NCI-H2107 treated with DMSO at 0.1 percent for 48 hours (cell line): ENCODE measurements at regions not wholly inside any gene's neighbourhood (a gene's known extent, or its start where the extent isn't known, plus 50 kb on each side); places are given as distances from the start of the nearest gene placed in this dataset.
"Not testable (repeated sequence)": the region's sequence is repeated elsewhere in the genome, so short reads cannot be mapped to it uniquely, and the experiment has no call there.

Source experiments
- DNase-seq: peaks from one replicate; lab custom pipeline; 2025; ENCODE audit not compliant: unreplicated experiment; lab: John Stamatoyannopoulos, UW

DNA sequence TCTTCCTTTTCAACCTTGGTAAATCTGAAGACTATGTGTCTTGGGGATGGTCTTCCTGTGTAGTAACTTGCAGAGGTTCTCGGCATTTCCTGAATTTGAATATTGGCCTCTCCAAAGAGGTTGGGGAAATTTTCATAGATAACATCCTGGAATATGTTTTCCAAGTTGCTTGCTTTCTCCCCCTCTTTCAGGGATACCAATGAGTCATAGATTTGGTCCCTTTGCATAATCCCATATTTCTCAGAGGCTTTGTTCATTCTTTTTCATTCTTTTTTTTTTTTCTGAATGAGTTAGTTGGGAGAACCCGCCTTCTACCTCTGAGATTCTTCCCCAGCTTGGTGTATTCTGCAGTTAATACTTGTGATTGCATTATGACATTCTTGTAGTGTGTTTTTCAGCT, 549.2 kb upstream of the AMOT start:
- DNase-seq: no peak

DNA sequence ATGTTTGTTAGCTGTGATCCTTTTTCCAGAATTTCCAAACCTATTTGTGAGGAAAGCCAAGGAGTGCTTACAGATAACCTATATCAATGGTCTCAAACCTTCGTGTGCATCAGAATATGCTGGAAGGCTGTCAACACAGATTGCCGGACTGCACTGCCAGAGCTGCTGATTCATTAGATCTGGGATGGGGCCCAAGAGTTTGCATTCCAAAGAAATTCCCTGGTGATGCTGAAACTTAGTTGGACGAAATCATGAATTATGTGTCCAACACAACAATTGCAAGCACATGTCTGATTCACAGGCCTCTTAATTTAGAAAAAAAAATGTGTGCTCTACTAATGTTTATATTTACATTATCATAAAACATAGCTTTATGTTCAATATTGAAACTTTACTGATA, 544.0 kb upstream of the AMOT start:
- DNase-seq: no peak

DNA sequence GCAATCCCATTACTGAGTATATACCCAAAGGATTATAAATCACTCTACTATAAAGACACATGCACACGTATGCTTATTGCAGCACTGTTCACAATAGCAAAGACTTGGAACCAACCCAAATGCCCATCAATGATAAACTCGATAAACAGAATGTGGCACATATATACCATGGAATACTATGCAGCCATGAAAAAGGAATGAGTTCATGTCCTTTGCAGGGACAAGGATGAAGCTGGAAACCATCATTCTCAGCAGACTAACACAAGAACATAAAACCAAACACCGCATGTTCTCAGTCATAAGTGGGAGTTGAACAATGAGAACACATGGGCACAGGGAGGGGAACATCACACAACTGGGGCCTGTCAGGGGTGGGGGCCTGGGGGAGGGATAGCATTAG, 532.8 kb upstream of the AMOT start:
- DNase-seq: not testable (repeated sequence)

DNA sequence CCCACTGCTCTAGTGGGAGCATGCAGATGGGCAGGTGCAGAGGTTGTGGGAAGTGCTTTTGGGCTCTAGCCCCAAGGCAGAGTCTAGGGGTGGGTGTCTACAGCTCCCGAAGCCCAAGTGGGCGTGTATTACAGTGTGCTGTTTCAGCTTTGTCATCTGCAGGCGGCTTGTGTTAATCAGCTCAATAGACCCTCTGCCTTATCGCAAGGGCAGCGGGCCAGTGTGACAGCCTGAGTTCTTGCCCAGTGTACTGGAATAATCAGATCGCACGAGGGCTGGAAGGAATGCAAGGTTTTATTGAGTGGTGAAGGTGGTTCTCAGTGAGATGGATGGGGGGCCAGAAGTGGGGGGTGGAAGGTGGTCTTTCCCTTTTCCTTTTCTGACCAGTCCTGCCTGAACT, 529.4 kb upstream of the AMOT start:
- no peak for DNase-seq

DNA sequence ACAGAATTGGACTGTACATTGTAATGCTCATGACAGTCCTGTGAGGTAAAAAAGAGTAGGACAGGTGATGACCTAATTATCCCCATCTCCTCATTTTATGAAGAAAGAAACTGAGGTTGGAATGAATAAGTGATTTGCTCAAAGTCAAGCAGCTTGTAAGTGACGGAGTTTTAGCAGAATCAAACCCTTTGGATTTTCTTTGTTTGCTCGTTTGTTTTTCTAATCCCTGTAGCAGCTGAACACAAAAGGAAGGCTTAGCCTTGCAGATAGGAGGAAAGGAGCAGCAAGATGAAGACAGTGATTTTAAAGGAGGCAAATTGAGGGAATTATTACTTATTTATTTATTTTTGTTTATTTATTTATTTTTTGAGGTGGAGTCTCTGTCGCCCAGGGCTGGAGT, 528.4 kb upstream of the AMOT start:
- no peak for DNase-seq

DNA sequence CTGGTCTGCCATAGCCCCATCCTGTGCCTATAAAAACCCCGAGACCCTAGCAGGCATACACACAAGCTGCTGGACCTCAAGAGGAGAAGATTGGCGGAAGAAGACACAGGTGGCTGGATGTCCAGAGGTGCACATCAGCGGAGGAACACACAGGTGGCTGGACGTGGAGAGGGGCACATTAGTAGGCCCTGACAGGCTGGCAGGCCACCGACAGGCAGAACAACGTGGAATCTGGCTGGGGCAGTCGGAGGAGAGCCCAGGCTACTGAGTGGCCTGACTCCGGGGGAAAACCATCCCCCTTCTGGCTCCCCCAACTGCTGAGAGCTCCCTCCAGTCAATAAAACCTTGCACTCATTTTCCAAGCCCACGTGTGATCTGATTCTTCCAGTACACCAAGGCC, 512.5 kb upstream of the AMOT start:
- no peak for DNase-seq

DNA sequence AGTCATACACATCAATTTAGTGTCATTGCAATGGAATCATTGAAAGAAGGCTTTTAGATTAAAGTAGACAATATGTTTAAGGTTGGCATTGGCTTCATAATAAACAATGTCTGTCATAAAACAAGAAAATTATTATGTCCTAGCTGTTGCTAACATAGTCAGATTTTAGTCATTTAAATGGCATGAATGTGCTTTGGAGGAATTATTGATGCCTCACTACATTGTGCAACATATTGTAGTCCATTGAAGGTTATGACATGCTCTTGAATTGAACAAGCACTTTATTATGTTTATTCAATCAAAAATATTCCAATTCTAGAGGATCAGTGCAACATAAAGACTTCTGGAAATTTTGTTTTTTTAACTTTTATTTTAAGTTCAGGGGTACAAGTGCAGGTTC, 489.8 kb upstream of the AMOT start:
- no peak for DNase-seq

DNA sequence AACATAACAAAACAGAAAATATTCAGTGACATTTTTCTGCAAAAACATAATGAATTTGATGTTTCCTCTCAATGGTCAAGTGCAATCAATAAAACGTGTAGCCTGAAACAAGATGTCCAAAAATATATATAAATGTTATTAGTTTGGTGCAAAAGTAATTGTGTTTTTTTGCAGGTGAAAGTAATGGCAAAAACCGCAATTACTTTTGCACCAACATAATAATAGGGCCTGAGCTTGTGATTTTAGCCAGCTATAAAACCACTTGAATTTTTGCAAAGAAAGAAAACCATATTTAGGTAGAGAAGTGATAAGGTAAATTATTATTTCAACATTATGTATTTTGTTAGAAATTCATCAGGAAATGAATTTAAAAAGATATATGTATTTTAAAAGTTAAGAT, 475.3 kb upstream of the AMOT start:
- DNase-seq: no peak

DNA sequence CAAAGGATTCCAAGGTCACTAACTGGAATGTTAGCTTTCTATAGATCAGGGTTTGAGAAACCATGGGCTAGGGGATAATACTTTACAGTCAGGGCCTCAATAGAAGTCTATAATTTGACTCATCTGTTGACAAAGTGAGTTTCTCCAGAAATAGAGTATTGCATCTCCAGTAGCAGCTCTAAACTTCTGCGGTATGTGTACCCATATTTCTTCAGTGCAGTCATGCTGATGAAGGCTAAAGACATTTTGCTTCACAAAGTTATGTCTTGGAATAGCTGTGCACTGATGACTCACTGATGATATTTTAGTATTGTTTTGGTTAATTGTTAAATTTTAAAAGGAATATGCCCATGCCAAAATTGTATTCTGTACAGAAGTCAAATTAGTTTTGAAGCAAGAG, 464.9 kb upstream of the AMOT start:
- no peak for DNase-seq

DNA sequence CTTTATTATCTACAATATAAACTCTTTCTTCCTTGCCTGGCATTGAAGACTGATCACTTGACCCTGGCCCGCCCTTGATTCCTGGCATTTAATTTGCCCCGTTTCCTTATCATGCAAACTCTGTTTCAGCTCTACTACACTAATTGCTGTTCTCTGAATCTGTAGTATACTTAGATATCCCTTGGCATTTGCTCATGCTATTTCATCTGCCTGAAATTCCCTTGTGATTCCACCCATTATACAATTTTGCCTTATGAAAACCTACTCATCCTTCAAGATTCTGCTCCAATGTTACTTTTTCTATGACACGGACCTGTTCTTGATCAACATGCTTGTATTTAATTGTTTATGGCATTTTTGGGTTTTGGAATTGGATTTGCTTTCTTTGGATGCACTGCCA, 459.9 kb upstream of the AMOT start:
- no peak for DNase-seq

DNA sequence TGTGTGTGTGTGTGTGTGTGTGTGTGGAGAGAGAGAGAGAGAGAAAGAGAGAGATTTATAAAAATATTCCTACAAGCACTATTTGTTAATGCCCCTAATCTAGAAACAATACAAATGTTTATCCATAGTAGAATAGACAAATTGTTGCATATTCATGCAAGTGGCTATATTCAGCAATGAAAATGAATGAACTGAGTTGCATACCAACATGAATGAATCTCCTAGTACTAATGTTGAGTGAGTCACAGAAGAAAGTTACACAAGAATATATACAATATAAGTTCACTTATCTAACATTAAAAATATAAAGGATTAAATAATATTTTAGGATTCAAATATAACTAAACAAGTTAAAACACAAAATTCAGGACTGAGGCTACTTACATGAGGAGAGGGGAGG, 456.8 kb upstream of the AMOT start:
- DNase-seq: no peak

DNA sequence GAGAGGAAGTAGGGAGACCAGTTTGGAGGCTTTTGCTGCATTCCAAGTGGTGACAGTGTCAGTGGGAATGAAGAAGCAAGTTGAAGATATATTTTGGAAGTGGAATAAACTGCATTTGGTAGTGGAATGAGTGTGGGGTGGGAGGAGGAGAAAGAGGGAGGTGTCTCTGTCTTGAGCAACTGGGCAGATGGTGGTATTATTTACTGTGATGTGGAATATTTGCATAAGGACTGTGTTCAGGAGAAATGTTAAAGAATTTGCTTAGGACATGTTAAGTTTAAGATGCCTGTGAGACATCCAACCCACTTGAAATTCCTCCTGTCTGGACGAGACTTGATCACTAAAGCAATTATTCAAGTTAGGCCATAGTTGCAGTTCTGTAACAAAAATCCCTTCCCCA, 448.9 kb upstream of the AMOT start:
- no peak for DNase-seq

DNA sequence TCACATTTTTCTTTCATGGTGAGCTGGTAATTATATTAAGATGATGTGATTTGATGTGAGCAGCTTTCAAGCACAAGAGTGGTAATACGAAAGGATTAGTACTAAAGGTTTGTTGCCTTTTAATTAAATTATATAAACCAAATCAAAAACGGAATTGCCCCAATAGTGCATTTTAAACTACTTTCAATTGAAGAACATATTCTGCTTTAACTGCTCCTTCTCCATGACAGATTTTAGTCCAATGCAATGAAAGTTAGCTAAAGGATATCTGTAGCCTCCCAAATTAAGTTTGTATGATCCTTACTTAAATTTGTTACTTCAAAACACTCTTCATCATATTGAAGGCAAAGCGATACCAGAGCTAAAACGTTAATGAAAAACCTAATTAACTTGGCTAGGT, 447.1 kb upstream of the AMOT start:
- no peak for DNase-seq

DNA sequence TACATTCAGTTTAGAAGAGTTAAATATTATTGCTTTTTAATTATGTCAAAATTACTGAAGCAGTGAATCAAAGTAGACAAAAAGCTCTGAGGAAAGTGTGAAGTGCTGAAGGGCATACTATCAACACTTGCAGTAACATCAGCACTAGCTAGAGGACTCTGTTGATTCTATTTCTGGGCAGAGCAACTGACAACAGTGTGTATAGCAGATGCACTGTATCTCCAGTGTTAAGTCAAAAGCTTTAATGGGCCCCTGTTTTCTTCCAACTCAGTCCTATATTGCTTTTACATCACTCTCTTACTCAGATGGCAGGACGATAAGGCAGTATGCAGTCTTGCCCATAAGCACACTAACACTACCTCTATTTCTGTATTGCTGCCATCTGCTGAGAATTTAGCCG, 435.2 kb upstream of the AMOT start:
- DNase-seq: no peak

DNA sequence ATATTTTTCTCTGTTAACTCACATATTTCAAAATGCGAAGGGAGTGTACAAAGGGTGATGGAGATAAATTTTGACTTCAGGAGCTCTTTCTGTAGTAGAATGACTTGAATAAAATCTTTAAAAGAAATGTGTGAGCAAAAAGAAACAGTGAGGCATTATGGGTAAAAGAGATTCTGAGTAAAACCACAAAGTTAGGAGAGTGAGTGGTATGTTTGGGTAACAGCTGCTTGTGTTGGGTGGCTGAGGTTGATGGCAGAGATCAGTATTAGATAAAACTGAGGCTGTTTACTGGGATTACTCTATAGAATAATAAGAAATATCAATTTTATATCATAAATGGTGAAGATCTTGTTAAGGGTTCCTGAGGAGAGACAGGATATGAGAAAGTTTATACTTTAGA, 434.2 kb upstream of the AMOT start:
- no peak for DNase-seq

DNA sequence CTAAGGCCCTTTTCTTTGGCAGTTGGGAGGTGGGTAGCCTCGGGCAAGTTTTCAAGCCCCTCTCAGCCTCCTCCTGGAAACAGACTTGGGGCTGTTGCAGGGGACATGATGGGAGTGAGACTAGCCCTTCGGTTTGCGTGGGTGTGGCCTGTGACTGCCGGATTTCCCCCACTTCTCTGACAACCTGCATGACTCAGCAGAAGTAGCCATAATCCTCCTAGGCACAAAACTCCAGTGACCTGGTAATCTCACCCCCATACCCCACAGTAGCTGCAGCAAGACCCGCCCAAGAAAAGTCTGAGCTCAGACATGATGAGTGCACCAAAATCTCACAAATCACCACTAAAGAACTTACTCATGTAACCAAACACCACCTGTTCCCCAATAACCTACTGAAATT, 433.7 kb upstream of the AMOT start:
- no peak for DNase-seq

DNA sequence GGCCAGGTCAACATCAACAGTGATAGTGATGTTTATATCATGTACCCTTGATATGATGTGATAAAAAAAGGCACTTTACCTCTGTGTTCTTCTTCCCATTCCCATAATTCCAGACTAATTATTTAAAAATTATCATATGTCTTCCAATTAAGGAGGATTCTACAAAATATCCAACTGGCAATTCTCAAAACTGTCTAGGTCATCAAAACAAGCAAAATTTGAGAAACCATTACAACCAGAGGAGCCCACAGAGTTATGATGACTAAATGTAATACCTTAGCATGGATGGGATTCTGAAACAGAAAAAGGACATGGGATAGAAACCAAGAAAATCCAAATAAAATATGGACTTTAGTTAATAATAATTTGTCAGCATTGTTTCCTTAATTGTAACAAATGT, 428.6 kb upstream of the AMOT start:
- DNase-seq: no peak

DNA sequence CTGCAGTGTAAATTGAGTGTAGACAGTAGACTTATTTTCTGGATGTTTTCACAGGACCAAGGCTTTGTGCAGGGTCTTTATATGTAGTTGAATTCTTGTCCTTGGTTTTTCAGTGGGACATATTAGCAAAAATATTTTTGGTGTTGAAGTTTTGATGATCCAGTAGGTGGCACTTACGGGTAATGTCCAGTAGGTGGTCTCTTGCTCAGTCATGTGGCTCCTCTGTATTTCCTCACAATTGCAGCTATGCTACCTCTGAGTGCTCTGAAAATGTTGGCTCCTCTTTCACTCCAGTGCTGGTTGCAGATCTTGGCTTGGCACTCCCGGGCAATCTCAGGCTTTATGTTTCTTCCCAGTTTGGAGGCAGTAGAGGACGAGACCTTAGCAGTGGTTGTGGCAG, 419.8 kb upstream of the AMOT start:
- no peak for DNase-seq

DNA sequence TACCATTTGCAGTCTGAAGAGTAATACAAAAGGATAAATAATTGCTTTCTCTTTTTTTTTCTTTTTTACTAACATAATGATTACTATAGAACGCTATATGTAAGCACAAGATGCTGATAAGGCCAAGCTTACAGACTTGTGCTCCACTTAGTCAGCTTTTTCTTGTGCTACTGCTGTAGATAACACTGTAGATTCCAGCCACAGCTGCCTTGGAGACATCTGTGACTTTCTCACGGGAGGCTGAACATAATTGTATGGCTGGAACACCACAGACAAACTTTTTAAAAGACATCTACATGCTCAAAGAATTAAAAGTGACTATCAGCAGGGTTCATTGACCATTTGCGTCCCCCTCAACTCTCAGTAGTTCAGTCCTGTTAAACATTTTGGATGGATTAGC, 381.7 kb upstream of the AMOT start:
- DNase-seq: no peak

DNA sequence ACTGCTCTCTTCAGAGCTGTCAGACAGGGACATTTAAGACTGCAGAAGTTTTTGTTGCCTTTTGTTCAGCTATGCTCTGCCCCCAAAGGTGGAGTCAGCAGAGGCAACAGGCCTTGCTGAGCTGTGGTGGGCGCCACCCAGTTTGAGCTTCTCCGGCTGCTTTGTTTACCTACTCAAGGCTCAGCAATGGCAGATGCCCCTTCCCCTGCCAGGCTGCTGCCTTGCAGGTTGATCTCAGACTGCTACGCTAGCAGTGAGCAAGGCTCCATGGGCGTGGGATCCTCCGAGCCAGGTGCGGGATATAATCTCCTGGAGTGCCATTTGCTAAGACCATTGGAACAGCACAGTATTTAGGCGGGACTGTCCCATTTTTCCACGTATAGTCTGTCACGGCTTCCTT, 371.4 kb upstream of the AMOT start:
- DNase-seq: no peak

DNA sequence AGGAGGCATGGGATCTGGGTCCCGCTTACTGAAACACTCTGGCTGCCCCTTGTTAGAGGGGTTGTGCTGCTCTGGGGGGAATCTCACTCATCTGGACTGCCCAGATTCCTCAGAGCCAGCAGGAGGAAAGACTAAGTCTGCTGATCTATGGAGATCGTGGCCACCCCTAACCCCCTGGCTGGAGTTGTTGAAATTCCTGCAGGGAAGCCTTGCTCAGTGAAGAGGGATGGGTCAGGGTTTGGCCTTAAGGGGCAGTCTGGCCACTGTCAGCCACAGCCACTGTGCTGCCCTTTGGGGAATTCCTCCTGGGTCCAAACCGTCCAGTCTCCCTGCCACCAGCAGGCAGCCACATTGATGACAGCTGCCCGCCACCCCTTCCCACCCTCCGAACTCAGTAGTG, 362.0 kb upstream of the AMOT start:
- DNase-seq: no peak

DNA sequence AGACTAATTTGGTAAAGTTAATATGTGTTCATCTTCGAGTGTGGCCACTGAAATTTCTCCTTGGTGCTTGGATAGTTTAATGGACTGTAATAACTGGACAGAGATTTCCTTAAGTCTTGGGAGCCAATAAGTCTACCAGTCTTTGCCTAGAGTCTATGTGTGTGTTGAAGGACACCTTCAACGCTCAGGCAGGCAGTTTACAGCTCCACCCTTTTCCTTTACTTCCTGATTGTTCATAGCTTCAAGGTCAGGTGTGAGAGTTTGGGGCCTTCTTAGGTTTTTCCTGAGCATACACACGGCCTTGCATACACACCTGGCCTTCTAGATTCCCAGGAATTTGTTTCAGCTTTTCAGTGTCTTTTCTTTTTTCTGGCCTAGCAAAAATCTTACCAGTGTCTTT, 355.3 kb upstream of the AMOT start:
- DNase-seq: no peak

DNA sequence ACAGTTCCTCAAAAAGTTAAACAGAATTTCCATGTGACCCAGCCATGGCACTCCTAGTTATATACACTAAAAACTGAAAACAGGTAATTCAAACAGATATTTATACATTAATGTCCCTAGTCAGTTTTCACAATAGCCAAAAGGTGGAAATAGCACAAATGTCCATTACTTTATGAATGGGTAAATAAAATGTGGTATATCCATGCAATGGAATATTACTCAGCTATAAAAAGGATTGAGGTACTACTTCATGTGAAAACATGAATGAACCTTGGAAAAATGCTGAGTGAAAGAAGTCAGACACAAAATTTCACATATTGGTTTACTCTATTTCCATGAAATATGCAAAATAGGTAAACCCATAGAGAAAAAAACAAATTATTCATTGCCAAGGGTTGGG, 351.8 kb upstream of the AMOT start:
- no peak for DNase-seq

DNA sequence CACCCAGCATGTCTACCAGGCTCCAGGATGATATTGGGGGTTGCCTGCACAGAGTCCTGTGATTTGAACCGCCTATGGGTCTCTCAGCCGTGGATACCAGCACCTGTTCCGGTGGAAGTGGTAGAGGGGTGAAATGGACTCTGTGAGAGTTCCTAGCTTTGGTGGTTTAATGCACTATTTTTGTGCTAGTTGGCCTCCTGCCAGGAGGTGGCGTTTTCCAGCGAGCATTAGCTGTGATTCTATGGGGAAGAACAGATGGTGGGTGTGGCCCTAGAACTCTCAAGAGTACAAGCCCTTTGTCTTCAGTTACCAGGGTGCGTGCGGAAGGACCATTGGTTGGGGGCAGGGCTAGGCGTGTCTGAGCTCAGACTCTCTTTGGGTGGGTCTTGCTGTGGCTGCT, 316.9 kb upstream of the AMOT start:
- DNase-seq: no peak
